ENCODE measurements at regions not wholly inside any gene's neighbourhood (a gene's known extent, or its start where the extent isn't known, plus 50 kb on each side); places are given as distances from the start of the nearest gene placed in this dataset.
"Not testable (repeated sequence)": the region's sequence is repeated elsewhere in the genome, so short reads cannot be mapped to it uniquely, and the experiment has no call there.

GRCh38 chr5:120345947-120346346 is 118.2 kb upstream of the PRR16 start:
- no peak for DNase-seq (ENCODE audit: low read depth)

- not testable (repeated sequence) for DNase-seq (ENCODE audit: low read depth)
Measured at GRCh38 chr5:120351071-120351470, 113.0 kb upstream of the PRR16 start.

DNA sequence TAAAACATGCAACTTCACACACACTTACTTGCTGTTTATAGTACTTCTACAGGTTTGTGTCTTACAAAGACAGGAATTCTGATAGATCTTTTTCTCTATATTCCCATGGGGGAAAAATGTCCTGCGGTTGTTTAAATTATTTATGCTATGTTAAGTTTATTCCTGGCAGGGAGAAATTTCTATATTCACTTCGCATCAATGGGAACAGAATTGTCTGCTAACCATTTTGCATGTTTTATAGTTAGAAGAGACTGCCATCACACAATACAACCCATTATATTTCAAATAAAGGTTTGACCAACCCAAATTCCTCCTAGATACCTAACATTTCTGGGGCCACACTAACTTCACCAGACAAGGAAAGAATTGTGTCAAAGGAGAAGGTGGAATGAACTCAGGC is 110.0 kb upstream of the PRR16 start:
- no peak for DNase-seq (ENCODE audit: low read depth)

DNA sequence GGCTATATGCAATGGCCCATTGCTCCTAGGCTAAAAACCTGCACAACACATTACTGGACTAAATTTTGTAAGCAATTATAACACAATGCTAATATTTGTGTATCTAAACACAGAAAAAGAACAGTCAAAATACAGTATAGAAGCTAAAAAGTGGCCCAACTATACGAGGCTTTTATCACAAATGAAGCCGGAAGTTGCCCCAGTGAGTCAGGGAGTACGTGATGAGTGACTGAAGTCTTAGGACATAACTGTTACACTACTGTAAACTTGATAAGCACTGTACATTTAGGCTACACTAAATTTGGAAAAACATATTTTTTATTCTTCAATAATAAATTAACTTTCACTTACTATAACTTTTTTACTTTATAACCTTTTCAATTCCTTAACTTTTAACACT is 105.2 kb upstream of the PRR16 start:
- peak; percentile 18 for DNase-seq (ENCODE audit: low read depth)

DNA sequence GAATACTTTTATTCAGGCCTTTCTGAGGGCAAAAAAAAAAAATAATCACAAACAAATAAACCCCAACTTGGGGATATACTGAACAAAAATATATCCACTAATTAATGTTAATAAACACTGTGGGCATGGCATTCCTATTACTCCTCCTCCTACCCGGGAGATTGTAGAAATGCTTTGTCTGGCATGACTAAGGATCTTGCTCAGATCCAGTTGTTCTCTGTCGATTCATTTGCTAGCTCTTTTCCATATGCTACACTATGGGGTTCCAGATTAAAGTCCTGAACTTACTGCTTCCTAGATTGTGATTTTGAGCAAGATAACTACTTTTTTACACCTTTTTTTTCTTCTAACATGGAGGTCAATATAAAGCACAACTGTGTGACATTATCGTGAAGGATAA is 102.2 kb upstream of the PRR16 start:
- DNase-seq (ENCODE audit: low read depth), result no peak

GRCh38 chr5:120362426-120362825 is 101.7 kb upstream of the PRR16 start:
- DNase-seq (ENCODE audit: low read depth), result no peak

DNA sequence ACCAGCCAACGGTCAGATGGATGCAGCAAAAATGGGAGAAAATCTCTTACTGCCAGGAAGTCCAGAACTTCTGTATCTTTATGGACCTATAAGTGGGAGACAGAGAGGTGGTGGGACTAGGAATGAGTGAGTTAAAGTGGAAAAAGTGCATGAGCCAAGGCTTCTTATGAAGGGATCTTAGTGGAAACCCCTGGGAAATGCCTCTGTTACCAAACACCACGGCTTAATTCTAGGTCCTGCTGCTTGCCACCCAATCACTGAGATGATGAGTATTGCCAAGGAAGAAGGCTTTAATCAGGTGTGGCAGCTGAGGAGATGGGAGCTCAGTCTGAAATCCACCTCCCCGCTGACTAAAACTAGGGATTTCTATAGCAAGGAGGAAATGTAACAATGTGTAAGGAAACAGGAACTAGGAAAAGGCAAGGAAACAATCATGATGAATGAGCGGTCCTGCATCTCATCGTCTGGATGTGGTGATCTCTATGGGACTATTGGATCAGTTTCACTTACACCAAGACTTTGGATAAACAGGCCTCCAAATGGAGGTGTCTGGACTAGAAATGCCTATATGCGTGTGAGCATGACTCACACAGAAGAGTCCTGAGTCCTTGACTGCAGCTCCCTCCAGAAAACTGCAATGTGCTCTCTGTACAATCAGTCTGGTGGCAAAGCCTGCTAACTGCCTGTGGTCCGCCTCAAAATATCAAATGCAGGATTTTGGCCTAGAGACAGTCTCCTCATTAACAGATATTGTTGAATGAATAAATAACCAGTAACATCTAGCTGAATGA is 98.2 kb upstream of the PRR16 start:
- peak; percentile 74 for DNase-seq (ENCODE audit: low read depth)

GRCh38 chr5:120367896-120368634 is 96.0 kb upstream of the PRR16 start:
- no peak for DNase-seq (ENCODE audit: low read depth)

DNA sequence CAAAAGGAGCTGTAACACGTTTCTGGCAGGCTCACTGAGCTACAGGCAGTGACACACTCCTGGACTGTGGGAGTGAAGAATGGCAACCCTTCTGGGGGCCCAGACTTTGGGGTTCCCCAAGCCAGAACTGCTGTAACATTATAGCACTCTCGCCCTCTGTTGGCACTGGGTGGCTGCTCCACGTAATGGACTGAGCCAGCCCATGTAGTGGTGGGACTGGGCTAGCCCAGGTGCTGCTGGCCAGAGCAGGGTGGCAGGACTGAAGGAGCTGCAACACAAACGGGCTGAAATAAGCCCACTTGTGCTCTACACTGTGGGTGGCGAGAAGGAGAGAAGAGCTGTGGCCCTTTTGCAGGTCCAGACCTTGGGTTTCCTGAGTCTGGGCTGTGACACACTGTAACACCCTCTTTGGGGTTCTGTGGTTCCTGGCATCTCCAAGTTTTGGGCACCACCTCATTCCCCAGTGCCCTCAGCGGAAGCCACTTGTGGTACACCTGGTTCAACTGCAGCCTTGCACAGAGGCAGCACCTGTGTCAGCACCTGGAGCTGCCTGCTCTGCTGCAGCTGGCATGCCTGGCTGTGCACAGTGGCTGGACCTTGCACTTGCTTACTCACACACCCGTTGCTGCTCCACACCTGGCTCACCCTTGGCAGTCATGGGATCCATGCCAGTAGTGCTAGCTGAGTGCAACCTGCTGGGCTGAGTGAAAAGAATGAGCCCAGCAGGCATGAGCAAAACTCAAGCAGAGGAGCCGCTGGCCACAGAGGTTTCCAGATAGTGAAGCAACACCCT is 95.0 kb upstream of the PRR16 start:
- DNase-seq (ENCODE audit: low read depth), result no peak

GRCh38 chr5:120372899-120373298 is 91.2 kb upstream of the PRR16 start:
- no peak for DNase-seq (ENCODE audit: low read depth)

DNA sequence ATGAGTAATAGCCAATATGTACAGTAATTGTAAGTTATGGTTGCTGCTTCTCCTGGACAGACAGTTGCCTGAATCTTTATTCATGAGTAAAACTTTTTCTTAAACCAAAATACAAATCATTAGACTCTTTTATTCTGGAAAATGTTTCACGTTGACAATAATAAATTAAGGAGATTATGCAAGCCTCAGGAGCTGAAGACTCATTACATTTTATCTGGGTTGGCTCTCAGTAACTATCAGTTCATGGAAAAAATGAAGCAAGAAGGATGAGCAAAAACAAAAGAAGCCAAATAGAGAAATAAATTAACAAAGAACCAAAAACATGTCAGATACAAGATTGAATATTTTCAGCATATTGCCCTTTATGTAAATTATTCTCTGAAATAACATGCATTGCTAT is 88.9 kb upstream of the PRR16 start:
- DNase-seq (ENCODE audit: low read depth), result no peak

DNA sequence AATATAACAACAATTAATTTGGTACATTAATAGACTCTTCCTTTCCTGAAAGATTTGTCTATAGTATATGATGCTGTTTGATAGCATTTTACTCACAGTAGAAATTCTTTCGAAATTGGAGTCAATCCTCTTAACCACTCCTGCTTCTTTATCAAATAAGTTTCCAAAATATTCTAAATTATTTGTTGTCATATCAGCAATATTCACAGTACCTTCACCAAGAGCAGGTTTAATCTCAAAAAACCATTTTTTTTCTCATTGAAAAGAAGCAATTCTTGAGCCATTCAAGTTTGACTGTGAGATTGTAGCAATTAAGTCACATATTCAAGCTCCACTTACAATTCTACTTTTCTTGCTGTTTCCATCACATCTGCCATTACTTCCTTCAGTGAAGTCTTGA is 83.5 kb upstream of the PRR16 start:
- no peak for DNase-seq (ENCODE audit: low read depth)

DNA sequence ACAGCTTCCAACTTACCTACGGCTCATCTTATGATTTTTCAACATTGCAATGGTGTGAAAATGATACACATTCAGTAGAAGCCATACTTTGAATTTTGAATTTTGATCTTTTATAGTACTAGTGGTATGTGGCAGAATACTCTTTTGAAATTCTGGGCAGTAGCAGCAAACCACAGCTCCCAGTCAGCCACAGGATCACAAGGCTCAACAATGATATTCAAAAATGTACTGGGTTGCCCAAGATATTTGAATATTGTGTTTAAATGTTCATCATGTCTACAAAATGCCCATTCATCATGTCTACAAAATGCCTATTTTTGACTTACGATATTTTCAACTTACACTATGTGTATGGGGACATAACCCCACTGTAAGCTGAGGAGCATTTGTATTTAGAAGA is 81.3 kb upstream of the PRR16 start:
- peak; percentile 71 for DNase-seq (ENCODE audit: low read depth)

DNA sequence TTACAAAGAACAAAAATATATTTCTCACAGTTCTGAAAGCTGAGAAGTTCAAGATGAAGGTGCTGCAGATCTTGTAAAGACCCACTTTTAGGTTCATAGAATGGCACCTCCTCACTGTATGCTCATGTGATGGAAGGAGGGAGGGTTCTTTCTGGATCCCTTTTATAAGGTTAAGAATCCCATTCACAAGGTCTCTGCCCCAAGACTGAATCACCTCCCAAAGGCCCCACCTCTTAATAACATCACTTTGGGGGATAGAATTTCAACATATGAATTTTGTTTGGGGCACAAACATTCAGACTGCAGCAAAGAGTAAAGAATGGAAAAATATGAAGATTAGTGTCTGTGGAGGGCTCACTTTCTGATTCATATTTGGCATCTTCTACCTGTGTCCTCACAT is 77.1 kb upstream of the PRR16 start:
- DNase-seq (ENCODE audit: low read depth), result no peak

GRCh38 chr5:120388016-120388781 is 75.9 kb upstream of the PRR16 start:
- peak; percentile 96 for DNase-seq (ENCODE audit: low read depth)

- no peak for DNase-seq (ENCODE audit: low read depth)
Measured at GRCh38 chr5:120394259-120394658, 69.8 kb upstream of the PRR16 start.

DNA sequence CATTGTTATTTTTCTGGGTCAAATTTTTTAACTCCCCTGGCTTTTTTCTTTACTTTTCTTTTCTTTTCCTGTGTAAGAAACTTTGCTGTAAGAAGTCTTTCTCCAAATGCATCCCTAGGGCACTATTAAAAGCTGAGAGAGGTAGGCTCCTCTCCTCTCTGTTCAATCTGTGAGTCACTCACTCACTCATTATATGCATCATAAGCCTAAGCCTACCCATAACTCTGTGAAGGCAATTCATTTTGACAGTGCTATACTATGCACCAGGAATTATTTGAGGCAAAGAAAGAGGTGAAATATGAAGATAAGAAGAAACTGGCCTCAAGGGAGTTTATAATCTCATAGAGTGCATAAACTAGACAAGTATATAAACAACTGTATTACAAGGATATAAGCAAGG is 67.9 kb upstream of the PRR16 start:
- DNase-seq (ENCODE audit: low read depth), result peak; percentile 68

GRCh38 chr5:120400356-120400755 is 63.7 kb upstream of the PRR16 start:
- DNase-seq (ENCODE audit: low read depth), result no peak

DNA sequence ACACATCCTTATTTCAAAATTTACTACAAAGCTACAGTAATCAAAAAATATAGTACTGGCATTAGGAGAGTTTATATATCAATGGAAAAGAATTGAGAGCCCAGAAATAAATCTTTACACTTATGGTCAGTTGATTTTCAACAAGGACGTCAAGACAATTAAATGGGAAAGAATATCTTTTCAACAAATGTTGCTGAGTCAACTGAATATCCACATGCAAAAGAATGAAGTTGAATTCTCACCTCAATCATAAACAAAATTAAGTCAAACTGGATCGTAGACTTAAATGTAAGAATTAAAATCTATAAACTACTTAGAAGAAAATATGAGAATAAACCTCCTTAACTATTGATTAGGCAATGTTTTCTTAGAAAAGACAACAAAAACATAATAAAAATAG is 61.5 kb upstream of the PRR16 start:
- no peak for DNase-seq (ENCODE audit: low read depth)

DNA sequence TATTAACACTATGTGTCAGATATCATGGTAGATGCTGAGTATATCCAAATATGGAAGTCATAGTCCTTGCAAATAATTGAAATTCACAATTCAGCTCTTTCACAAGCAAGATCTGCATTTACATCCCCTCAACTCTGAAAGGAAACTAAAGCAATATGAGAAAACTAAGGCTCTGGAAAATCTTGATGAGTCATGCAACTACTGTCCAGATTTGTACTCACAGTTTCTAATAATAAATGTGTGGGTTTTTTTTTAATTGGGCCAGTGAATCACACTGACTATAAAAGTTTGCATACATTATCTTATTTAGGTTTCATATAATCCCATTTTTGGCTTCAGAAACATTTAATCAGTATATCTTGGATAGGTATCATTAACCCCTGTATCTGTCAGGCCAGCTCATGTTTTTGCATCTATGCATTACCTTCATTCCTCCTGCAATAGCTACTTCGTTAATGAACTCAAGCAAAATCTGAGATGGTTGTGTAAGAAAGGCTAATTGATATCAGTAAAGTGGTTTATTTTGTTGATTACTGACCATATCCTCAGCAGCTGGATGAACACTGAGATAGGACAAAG is 58.7 kb upstream of the PRR16 start:
- DNase-seq (ENCODE audit: low read depth), result peak; percentile 91

GRCh38 chr5:120405923-120406322 is 58.2 kb upstream of the PRR16 start:
- peak; percentile 89 for DNase-seq (ENCODE audit: low read depth)

GRCh38 chr5:120413686-120414085 is 50.4 kb upstream of the PRR16 start:
- DNase-seq (ENCODE audit: low read depth), result peak; percentile 45
